GM21528 (cell line): ENCODE measurements at regions not wholly inside any gene's neighbourhood (a gene's known extent, or its start where the extent isn't known, plus 50 kb on each side); places are given as distances from the start of the nearest gene placed in this dataset.

Experiments used
- ATAC-seq: cut with Tn5 transposase; IDR thresholded peaks from one replicate; pipeline ENCODE4 v1.9.1; 2021; ENCODE audit warnings: mild to moderate bottlenecking, moderate library complexity; ENCODE audit not compliant: unreplicated experiment, low FRiP score

GRCh38 chr12:97398704-97399103, 63.9 kb upstream of the RMST start:
- ATAC-seq: no peak

- peak; percentile 50 for ATAC-seq
Observed at GRCh38 chr12:97404093-97404492, 58.5 kb upstream of the RMST start.

GRCh38 chr12:97404543-97404942, 58.1 kb upstream of the RMST start:
- ATAC-seq: peak; percentile 87

GRCh38 chr12:97408363-97408762, 54.2 kb upstream of the RMST start:
- no peak for ATAC-seq

GRCh38 chr12:97411341-97411740, 51.3 kb upstream of the RMST start:
- ATAC-seq: no peak
